Inferior parietal cortex (tissue), 1 donor: ENCODE measurements at regions not wholly inside any gene's neighbourhood (a gene's known extent, or its start where the extent isn't known, plus 50 kb on each side); places are given as distances from the start of the nearest gene placed in this dataset.

Experiments used
- DNase-seq: peaks from one replicate; pipeline ENCODE4 v3.0.0-alpha.2; 2016; ENCODE audit errors: extremely low spot score

DNA sequence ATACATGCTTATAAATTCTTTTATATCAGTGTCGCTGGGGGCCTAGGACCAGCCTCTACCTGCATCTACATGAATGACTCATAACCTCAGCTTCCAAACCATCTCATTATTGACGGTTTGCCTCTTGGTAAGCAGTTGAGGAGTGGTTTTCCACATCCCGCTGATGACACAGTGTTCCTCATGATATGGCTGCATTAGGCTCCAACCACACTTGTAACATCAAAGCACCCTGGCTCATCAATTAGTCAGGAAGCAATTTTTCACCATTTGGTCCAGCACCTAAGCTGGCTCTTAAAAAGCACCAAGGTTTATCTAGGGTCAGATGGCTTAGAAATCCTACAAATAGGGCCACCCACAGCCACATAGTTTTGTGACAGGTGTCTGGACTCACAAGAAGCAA, 402.4 kb downstream of the ARHGEF28 start:
- DNase-seq: no peak

DNA sequence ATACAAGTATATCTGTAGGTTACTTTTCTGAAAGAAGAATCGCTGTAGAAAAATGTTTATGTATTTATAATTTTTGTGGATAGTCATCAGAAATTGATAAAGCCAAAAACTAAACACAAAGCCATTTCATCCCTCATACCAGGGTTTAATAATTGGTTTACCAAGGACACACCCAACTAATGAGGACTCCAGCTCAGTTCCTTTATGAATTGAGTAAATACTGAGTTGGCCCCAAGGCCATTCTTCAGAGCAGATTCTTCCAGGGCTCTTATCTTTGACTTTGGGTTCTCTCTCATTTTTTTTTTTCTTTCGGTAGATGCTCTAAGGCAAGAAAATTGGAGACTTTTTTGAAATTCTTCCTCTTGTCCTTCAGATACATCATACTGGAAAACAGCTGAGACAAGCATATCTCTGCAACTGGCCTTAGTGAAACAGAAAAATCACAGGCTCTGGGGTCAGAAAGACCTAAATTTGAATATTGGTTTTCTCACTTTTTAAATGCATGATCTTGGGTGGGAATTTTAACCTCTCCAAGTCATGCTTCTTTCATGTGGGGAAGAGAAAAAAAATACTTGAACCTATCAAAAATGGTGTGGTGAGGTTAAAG, 401.8 kb downstream of the ARHGEF28 start:
- DNase-seq: no peak

DNA sequence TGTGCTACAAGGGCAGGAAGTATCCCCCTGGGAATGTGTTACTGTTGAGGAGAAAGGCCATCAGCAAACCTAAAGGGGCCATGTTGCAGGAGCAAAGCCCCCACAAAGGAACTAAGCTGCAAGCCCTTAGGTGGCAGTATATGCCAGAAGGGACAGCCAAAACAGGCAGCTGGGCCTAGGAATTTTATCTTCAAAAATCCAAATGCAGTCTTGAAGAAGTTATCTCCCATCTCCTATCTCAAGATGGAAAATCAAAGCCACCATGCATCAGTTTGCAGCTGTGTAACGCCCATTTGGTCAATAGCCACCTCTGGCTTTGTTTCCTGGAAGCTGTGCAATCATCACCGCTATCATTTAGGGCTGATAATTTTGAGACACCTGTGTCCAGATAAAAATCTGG, 400.3 kb downstream of the ARHGEF28 start:
- no peak for DNase-seq

DNA sequence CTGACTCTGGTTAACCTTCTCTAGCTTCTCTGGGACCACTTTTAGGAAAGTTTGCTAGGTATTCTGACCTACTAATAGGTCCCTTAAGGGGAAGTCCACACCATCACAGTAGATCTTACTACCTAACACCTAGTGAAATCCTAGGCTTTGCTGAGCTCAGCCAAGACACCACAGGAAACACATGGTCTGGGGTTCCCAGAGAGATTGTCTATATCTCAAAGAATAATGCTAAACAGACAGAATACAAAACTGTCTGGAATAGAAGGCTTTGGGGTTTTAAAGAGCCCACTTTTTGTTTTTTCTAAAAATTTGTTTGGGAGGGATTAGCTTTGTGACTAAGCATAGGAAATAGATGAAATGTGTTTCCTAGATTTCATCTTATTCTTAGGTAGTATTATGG, 395.1 kb downstream of the ARHGEF28 start:
- no peak for DNase-seq

DNA sequence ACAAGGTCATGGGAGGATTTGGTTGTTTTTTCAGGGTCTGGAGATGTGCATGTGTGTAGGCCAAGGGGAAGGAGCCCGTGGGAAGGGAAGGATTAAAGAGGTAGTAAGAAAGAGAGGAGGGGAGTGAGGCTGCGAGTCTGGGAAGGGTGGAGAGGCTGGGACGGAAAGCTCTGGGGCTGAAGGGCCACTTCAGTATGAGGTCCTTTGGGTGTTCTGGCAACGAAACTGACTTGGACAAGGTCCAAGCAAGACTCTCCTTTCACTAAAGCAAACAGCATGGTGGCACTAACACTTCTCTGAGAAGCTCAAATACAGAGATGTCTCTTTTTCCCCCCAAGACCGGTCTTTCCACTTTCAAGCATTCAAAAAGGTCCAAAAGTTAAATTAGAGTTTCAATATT, 394.5 kb downstream of the ARHGEF28 start:
- DNase-seq: no peak

DNA sequence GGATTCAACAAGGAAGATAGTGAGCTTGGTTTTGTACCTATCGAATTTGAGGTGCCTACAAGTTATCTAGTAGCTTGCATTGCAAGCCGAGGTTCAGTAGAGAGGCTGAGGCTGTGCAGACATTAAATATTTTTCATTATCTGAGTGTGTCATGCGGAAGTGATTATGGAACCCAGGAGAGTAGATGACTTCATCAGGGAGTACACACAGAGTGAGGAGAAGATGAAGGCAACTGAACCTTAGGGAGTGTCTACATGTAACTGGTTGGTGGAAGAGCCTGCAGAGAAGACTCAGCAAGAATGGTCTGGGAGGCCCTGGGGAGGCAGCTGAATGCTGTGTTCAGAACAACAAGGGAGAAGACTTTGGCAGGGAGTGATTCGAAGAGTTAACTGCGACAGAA, 393.9 kb downstream of the ARHGEF28 start:
- DNase-seq: no peak

DNA sequence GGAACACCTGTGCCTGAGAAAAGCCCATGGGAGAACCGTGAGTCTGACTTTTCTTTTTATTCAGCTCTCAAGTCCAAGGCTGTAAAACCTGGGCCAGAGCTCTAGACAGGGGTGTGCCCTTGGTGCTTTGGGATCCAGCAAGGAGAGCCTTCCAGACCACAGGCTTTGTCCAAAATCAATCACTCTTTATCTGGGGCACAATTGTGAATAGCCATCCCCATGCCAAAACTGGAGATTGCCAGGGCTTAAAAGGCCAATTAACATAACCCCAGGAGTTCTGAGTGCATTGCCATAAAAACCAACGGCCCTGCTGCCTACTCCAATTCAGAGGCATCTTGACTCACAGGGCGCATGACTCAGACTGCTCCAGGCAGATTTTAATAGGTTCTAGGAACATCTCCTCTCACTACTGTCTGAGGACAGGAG, 391.8 kb downstream of the ARHGEF28 start:
- DNase-seq: no peak

DNA sequence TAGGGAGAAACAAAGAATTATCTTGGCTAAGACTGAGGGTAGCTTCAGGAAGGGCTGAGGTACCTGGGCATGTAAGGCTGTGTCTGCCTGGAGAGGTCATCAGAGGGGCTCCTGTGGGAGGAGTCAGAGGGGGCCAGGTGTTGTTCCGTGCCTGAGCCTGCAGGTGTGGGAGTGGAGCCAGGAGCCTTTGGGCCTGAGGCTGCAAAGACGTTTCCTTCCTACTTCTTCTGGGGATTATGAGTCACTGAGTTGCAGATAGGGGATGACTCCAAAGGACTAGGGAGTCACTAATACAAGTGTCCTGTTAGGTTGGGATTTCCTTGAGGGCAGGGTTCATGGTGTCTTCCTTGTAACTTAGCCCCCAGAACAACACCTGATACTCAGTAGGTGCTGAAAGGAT, 391.1 kb downstream of the ARHGEF28 start:
- no peak for DNase-seq

DNA sequence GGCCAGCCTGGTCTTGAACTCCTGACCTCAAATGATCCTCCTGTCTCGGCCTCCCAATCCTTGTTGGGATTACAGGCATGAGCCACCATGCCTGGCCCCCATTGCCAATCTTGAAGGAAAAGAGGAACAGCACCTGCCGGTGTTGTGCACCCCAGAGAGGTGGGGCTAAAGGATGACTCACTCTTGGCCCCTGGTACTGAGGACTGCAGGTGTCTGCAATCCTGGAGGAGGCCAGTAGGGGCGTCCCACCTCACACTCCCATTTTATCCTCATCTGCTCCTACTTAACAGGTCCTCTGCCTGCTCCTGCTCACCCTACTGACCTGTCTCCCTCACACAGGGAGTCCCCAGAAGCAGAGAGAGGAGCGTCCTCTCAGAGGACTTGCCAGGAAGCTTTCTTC, 390.4 kb downstream of the ARHGEF28 start:
- no peak for DNase-seq

DNA sequence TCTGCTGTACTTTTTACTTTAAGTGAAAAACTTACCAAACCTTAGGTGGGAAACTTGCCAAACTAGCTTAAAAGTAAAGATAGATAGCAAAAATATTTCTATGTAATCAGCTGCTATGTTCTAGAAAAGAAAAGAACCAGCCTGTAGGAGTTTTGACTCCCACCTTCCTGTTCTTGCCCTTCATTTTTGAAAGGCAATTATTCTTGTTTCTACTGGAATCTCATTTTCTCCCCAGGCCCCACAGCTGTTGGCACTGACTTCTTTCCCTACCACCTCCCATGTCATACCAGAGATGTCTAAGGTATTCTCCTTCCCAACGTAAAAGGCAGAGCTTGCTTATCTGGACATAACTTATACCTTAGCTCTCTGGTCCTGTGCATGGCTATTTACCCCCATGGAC, 389.7 kb downstream of the ARHGEF28 start:
- DNase-seq: no peak

DNA sequence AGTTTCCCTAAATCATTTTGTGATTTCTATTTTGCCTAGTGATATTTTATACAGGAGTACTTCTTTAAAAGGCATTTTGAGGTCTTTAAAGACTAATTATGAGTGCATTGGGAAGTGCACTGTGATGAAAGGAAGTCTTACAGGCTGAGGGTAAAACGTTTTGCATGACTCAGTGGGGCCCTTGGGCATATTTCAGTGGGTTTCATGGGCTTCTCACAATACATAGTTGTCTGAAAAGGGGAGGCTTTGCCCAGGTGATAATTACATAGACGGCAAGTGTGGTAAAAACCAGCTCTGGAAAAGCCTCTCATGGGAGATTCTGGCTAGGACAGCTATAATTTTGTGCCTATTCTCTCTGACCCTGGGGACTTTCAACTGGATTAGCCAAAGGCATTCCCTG, 387.2 kb downstream of the ARHGEF28 start:
- DNase-seq: no peak

DNA sequence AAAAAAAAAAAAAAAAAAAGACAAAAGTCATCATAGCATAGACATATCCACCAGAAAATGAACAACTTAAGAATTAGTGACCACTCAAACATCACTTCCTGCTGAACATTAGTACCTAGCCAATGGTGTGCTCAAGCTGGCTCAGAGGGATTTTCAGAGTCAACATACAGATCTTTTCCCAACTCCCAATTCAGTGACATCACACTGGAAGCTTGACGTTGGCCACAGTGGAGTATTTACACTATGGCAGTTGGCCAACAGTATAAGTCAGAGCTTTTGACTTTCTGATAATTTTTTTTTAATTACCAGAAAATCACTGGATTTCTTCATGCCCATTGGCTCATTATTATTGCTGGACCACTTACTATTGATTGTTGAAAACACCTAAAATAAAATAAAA, 383.5 kb downstream of the ARHGEF28 start:
- DNase-seq: no peak

DNA sequence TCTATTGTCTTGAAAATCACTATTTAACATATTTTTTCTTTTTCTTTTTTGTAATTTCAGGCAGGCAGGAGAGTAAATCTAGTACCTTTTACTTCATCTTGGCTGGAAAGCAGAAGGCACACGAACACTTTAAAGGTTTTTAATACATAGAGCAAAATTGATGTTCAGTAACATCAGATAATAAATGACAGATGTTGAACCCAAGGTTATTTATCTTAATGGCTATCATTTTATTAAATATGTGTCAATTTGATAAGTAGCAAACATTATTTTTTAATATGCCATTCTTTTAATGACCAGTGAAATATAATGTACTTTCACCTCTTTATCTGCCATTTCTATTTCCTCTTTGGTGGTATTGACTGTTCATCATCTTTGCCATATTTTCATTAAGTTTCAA, 381.2 kb downstream of the ARHGEF28 start:
- no peak for DNase-seq

DNA sequence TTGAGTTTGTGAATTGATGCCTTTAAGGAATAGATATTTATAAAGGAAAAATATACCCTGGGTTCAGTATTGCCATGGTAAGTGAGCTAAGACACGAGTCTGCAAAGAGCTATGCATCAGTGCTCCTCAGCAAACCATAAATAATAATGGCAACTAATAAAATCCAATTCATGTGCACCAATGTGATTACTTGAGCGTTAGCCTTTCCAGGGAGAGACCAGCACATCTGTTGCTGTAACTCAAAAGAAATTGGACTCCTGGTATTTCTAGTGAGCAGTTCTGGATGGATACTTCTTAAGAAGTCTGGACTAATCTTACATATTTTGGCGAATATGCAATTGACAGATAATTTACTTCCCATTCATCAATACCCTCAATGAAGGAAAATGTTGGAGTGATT, 373.3 kb downstream of the ARHGEF28 start:
- DNase-seq: no peak

DNA sequence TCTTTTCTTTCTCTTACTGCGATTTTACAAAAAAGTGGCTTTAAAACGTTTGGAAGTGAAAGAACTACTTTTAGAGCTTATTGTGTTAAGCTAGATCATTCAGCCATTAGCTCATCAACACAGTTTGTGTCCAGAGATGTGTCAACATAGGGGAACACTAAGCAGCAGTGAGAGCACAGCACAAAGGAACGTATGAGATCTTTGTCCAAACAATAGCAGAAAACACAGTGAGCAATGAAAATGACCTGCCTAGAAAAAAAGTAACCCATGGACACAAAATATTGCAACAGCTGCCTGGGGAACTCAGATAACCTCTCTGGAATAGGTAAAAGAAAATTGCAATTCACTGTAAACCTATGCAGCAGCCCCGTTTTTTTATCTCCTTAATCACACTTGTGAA, 372.5 kb downstream of the ARHGEF28 start:
- no peak for DNase-seq

DNA sequence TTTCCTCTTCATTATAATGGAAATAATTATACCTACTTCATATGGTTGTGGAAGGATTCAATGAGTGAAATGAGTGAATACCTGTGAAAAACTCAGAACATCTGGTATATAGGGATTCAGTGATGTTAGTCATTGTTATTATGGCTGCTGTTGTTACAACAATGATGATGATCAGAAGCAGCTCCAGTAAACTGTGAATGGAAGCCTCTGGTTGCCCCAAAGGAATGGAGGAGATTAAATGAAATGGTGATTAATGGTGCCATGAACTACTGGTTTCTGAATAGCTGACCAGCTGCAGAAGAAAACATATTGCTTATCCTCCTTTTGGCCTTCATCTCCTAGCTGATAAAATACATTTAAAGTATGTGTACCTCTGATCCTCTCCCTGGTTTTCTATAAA, 372.0 kb downstream of the ARHGEF28 start:
- DNase-seq: no peak

DNA sequence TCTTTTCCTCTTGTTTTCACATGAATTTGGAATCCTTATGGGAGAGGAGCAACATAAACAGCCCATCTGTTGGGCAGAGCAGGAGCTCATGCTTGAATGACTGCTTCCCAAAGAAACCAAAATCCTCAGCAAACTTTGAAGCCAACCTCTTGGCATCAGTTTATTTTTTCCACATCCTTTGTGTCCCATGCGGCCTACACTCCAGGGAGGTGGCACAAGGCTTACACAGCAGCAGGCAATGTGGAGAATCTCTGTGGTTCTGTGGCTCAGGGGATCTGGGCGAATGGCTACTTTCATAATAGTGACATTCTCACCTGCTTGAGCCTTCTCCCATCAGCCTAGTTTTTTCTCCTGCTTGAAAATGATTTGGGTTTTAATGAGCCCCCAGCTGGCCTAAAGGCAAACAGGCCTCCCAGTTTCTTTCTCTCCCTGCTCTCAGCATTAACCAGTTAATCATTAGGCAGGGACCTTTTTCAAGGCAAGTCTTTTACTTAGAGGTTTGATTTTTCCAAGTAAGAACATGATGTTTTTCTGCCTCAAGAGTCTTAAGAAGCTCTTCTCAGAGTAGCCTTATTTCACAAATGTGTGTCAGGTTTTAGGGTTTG, 370.3 kb downstream of the ARHGEF28 start:
- DNase-seq: no peak

DNA sequence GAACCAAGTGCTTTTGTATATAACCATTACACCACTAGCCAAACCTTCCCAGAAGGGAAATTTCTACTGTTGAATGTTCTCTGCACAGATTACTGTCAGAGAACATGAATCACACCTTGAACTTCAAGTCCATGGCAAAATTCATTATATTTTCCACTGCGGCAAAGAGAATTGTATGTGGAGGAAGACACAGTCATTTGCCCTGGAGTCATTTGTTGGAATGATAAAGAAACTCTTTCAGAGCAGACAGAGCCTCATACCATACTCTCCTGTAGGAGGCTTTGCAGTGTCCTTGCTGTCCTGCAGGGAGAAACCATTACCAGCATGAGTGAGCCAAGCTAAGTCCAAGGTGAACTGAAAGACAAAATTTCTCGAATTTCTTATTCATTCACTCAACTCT, 369.0 kb downstream of the ARHGEF28 start:
- no peak for DNase-seq
